GM21360 (cell line): ENCODE measurements at regions not wholly inside any gene's neighbourhood (a gene's known extent, or its start where the extent isn't known, plus 50 kb on each side); places are given as distances from the start of the nearest gene placed in this dataset.

Source experiments
- ATAC-seq: cut with Tn5 transposase; IDR thresholded peaks from one replicate; pipeline ENCODE4 v1.9.1; 2021; ENCODE audit warnings: mild to moderate bottlenecking, moderate library complexity; ENCODE audit not compliant: unreplicated experiment

DNA sequence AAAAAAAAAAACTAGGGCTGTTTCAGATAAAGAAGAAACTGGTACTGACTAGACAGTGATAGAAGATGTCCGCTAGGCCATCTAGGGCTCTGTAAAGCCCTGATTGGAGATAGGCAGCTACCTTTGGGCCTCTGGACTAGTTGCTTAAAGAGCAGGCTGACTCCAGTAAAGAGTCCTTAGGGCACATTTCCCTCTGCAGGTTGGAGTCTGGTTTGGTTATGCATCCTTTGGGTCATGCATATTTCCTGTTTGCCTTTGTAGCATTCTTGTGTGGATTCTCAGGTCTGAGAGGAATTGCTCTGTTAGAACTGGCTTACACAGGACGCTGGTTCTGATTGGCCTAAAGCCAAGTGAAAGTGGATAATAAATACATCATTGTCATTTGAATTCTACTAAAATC lies 165.5 kb upstream of the LRRN1 start:
- ATAC-seq = no peak

DNA sequence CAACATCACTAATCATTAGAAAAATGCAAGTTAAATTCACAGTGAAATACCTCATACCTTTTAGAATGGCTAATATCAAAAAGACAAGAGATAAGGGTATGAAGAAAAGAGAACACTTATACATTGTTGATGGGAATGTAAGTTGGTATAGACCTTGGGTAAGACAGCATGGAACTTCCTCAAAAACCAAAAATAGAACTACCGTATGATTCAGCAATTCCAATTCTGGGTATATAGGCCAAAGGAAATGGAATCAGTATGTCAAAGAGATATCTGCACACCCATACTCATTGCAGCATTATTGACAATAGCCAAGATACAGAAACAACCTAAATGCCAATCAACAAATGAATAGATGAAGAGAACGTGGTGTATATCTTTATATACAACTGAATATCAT lies 166.8 kb upstream of the LRRN1 start:
- ATAC-seq = no peak

DNA sequence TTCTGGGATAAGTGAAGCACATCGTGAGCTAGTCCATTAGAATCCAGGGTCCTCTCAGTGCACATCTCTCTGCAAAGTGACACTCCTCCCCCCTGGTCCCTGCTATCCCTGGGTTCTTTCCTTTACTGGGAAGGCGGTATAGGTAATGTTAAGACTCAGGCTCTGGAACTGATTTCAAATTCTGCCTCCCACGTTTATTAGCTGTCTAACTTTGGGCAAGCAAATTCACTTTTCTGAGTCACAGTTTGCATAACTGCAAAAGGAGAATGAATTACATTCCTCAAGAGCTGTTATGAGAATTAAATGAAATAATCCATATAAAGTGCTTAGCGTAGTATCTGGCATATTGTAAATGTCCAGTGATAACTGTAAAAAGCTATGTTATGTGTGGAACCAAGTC lies 168.1 kb upstream of the LRRN1 start:
- ATAC-seq = no peak

DNA sequence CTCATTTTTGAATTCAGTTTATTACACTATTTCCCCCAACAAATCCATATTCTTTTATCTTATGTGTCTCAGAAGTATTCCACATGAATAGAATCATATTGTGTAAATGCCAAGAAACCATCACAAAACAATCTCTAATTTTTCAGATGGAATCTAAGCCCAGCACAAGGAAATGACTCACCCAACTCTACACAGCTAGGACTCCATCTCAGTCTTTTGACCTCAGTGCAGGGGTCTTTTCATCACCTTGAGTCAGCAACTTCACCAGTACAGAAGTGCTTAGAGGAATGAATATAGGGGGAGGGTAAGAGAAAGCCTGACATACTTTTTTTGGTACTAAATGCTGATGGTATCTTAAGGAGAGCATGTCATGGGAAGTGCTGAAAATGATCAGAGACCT lies 169.3 kb upstream of the LRRN1 start:
- ATAC-seq = no peak

DNA sequence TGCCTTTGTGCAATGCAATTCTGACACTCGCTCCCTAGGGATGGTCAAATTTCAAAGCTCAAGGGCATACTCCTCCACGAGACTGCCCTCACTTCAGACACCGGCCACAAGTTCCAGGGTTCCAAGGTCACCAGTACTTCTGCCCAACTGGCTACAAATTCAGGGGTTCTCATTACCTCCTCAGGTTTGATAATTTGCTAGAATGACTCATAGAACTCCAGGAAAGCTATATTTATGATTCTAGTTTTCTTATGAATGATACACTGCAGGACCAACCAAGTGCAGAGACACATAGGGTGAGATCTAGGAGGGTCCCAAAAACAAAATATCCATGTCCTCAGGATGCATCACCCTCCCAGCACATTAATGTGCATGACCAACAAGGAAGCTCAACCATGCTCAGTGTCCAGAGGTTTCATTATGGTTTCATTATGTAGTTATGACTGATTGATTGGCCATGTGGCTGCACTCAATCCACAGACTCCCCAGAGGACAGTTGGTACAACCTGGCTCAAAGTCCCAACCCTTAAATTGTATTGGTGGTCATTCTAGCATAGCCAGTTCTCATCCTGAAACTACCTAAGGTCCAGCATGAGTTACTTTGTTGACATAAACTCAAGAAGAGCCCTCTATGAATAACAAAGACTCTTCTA lies 170.4 kb upstream of the LRRN1 start:
- peak; percentile 54 for ATAC-seq

DNA sequence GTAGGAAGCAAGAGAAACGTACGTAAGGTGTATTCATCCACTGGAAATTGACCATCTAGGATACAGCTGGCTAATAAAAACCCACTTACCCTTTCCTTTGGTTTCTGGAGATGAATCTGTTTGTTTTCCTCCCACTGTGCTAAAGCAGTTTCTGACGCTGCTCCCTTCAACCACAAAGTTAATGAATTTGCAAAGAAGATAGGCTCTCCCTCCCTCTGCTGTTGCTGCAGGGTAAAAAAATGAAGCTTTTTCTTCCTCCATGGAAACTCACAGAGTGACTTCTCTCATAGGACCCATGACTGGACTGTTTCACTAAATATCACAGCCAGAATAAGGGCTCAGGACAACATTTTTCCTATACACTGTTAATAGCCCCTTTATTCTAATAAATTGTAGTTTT lies 172.1 kb upstream of the LRRN1 start:
- no peak for ATAC-seq

DNA sequence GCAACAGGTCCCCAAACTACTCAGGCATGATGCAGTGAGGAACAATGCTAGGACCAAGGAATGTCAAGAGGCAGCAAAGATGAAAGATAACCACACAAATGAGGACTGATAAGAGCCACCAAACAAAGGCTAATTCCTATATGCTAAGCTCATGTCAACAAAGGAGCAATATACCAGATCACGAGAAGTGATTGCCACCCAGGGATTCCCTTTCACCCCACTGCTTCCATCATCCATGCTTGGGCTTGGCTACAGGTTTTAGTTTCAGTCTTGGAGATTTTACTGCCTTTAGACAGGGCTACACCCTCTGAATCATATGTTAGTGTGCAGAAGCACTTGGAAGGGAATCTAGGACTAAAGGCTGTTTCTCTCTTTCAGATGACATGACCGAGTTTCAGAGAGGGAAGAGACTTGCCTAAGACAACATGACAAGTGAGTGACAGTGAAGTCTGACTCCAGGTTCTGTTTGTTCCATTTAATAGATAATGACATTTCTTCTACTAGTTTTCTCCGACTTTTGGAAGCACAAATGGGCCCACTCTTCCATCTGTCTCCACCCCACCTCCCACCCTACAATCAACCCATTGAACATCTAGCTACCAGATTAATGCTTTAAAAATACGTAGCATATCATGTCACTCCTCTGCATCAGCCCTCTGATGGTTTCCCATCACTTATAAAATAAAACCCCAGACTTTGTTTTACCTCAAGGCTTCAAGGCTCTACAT lies 173.5 kb upstream of the LRRN1 start:
- ATAC-seq = no peak

DNA sequence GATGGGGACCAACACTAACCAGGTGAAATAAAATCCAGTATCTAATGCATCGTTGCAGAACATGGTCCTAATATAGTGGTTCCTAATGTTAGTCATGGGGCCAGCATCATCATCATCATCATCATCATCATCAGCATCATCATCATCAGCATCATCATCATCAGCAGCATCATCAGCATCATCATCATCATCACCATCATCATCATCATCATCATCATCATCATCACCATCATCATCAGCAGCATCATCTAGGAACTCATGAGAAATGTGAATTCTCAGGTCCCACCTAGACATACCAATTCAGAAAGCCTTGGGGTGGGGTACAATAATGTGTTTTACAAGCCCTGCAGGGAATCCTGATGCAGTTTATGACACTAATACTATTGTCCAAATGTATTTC lies 179.4 kb upstream of the LRRN1 start:
- ATAC-seq = no peak

DNA sequence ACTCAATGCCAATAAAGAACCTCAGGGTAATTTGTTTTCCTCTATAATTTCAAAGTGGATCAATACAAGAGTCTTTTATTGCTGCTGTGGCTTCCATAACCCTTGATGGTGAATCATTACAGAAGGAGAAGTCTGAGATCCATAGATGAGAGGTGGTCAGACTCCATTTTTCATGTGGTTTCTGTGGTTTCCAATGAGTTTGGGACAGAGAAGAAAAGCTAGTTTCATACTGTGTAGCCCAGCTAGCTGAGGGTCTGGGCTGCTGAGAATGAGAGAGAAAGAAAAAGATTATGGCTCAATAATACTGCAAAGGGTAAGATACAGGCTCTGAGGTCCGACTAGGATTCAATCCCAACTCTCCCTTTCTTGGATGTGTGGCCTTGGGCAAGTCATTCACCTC lies 180.6 kb upstream of the LRRN1 start:
- no peak for ATAC-seq

DNA sequence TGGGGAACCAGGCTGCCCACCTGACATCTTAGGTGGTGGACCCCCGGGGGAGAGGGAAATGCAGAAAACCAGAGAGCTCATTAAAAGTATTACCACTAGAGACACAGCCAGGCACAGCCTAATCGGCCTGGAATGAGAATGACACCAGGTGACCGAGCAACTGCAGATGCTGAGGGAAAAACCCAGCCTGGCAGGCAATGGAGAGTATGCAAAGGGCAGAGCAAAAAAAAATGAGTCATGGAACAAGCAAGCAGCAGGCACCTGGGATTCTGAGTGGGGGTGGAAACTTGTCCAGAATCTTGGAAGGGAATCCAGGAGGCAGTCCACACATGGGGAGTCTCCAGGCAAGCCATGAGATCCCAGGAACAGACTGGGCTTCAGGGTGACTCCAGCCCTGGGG lies 183.7 kb upstream of the LRRN1 start:
- no peak for ATAC-seq

DNA sequence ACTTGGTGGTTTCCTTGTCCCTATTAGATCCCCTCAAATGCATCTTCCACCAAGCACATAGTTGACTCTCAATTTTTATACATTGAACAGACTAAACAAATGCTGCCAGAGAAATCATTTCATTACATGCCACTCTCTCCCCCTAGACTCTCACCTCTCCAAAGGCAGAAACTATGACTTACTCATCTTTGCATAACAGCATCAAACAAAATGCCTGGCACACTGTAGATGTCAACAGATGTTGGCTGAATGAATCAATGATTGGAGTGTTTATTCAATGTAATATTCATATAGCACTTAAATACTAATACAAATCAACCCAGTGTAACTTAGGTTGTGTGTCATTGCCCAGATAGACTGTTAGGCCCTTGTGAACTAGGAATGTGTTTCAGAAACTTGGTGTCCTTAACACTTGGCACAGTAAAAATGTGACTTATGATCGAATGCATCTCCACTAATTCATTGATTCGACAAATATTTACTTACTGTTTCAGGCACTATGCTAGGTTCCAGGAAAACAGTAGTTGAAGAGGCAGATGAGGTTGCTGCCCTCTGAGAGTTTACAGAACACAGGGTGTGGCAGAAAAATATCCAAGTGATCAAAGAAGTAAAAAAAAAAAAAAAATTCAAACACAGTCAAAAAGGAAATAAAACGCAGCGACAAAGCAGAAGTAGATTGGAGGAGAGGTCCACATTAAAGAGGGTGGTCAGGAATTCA lies 188.5 kb upstream of the LRRN1 start:
- ATAC-seq = no peak

DNA sequence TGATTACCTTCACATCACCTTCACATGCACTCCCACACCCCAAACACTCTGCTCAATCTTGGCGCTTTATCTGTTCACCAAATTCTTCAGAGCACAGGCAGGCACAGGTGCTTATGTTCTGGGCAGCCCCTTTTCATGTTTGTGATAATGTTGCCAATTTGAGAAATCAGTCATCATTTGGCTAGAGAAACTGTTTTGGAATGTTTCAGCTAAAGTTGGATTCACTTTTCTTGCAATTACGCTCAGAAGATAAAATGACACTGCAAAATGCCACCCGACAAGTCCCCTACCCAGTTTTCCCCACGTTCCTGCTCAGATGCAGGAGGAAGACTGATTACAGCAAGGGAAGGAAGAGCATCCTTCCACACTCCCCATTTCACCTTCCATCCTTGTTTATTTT lies 192.9 kb upstream of the LRRN1 start:
- ATAC-seq = no peak

DNA sequence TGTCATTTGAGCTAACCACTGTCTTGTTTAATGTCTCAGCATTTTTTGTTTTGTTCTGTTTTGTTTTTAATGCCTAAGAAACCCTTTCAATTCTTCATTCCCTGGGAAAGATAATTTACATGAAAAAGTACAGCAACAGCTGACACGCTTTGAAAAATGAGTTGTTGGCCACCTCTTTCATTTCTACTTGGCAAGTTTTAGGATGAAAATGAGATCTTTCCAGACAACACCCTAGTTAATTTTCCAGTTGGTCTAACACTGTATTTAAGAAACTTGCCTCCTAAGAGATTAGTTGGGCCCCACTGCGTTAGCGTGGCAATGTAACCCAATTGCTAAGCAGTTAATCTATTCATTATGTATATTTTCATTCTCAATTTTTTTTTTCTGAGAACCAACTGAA lies 194.0 kb upstream of the LRRN1 start:
- ATAC-seq = no peak

DNA sequence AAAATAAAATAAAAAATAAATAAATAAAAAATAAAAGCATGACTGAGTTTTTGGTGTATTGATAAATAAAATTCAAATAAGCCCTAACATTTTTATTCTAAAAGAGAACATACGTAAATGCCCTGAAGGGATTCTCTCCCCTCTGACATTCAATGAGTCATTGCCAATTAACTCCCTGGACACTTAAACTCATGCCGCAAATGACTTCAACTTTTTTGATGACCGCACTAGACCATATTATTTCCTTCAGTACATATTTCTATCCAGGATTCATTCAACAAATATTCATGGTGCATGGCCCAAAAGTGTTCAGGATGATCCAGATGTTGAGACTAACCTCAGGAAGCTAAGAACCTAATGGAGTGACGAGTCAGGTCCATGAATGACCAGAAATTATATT lies 195.9 kb upstream of the LRRN1 start:
- ATAC-seq = no peak

DNA sequence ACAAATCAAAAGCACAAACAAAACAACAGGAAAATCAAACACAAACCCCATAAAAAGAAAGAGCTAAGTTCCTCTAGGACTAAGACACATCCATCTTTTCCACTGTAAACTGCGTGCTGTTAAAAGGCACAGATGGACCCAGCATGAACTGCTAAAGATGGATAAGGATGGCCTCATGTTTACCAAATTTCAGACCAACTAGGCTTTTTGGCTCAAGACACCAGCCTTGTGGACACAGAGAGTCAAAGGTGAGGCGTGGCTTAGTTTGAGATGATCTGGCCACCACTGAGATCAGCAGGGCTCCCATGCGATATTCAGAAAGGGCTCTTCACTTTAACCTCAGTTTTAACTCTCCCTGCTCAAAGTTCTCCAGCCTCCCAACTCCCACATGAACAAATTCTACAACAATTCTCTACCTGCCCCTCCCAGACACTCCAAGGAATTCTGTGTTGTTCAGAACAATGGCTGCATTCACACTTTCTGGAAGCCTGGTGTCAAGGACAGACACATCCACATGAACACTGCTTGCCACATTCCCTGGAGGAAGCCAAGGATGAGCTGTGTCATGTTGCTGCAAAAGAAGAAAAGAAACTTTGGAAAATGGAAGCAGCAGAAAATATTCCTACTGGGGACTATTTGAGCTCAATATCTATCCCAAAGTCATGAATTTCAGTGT lies 198.4 kb upstream of the LRRN1 start:
- ATAC-seq = no peak

DNA sequence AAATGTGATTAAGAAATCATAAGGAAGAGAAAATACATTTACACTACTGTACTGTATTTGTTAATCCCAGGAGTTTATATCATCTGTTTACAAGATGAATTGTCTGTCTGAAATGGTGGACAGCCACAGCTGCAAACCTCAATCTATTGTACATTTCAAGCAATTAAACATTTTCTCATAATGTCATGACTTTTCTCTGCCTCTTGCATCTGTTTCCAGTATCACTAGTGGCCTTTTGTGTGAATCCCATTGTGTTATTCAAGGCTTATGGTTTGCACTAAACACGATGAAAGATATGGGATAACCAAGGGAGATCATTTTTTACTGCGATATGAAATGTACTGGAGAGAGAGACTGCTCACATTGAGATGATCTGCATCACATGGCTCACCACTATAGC lies 200.2 kb upstream of the LRRN1 start:
- ATAC-seq = no peak

DNA sequence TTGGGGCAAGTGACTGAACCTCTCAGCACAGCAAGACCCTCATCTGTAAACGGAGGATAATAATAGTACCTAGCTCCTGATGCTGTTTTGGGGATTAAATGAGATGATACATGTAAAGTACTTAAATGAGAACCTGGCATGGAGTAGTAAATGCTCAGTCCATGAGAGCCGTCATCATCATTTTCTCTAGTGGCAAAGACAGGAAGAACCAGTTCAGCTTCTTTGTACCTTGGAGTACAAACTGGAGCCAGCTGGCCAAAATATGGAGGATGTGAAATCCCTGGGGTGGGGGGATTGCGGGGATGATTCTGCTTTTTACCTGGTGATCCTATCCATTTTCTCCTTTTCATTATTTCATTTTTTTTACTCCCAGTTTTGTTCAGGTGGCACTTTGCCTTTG lies 204.2 kb upstream of the LRRN1 start:
- no peak for ATAC-seq

DNA sequence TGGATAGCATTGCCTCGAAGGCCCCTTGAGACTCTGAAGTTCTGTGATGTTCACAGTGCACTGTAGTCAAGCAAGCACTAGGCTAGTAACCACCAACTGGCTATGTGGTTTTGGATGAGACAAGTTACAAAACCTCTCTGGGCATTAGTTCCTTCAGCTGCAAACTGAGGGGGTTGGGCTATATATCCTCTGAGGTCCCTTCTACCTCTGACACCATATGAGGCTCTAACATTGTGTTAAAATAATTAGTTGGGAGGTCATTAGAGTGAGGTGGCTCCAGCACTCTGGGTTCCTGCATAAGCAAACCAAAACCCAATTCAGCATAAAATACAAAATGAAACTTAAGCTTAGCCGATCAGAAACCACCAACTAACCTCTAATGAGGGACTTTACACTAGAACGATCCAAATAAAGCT lies 209.5 kb upstream of the LRRN1 start:
- ATAC-seq = no peak

DNA sequence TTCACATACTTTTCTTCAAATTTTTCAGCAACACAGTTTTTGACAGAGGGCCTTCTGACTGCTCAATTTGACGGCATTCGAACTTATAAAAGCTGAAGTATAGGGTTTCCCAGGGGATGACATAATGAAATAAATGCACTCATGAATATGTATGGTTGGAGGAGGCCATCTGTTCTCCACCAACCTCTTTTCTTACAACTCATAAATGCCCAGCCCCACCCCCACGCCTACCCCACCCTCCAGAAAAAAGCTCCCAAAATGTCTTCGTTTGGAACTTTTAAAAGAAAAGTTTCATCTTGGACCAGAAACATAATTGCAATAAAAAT lies 211.6 kb upstream of the LRRN1 start:
- no peak for ATAC-seq

DNA sequence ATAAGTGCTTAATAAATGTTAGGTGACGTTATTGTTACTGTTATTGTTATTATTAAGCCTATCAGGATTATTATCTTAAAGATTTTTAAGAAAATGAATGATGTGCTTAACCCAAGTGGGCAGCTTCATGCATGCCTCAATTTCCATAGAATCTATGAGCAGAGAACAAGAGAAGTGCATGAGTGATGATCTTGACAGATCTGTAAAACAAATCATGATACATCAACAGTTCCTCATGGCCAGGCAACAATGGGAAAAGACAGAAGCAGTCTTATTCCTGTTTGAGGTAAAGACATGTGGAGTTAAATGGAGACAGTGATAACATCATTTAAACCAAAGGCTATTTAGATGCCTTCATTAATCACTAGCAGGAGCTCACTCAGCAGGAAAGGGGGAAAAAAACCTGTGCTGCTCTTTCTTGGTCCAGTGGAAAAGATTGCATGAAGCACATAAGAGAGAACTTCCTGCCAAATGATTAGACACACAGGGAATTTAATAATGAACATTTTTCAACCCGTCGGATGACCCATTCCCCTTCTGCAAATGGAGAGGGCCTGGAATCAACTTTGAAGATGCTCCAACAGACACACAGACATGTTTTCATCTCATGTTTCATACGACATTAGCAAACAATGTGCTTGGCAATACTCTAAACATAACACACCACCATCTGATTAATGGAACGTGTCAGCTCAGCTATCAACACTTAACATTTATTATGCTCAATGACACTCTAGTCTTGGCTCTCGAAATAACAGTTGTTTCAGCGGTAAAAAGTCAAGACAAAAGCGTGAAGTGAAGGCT lies 212.2 kb upstream of the LRRN1 start:
- ATAC-seq = no peak

DNA sequence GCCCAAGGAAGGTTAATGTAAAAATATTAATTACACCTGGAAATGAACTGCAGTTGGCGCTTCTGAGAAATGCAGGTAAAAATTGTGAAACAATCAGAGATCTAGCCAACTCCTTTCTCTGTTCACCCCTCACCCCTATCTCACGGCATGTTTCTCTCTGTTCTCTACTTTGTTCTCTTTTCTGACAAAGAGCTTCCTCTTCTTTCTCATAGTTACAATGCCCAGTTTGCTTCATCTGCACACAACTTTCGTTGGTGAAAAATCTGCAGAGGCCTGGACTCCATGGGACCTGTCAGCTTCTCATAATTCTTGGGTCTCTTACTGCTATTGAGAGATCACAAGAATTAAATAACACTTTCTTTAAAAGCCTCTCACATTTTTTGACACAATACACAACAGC lies 212.9 kb upstream of the LRRN1 start:
- no peak for ATAC-seq
